Esophagus muscularis mucosa (tissue), 3 donors: ENCODE measurements at regions not wholly inside any gene's neighbourhood (a gene's known extent, or its start where the extent isn't known, plus 50 kb on each side); places are given as distances from the start of the nearest gene placed in this dataset.

Source experiments
- CTCF ChIP-seq, 3 experiments: fragments of 200-600 bp in 2 of 3; fragments of 450-650 bp in 1 of 3; sonication (generic) in 2 of 3; IDR thresholded peaks; one replicate each; pipeline ENCODE4 v1.5.1; 2017 to 2019; ENCODE audit warnings: antibody characterized with exemption in 3 of 3, mild to moderate bottlenecking in 2 of 3, moderate library complexity in 1 of 3
- POLR2A ChIP-seq: fragments of 450-650 bp; IDR thresholded peaks from one replicate; pipeline ENCODE4 v1.6.1; 2017; ENCODE audit warnings: antibody characterized with exemption, moderate library complexity, mild to moderate bottlenecking, low read depth
- POLR2AphosphoS5 ChIP-seq, 2 donors: sonication (generic); formaldehyde crosslinking; IDR thresholded peaks; one replicate each; pipeline ENCODE4 v1.6.1; 2017; ENCODE audit warnings: antibody characterized with exemption in 2 of 2

- peak in 1 of 3 experiments; percentile 22 for TF ChIP-seq CTCF (IDR thresholded peaks at IDR 0.05)
- no peak for TF ChIP-seq POLR2AphosphoS5 (IDR thresholded peaks at IDR 0.05)
- TF ChIP-seq POLR2A: no peak
These were observed 457.7 kb downstream of the CBLN2 start for GRCh38 chr18:72086421-72086820.
